ENCODE measurements at regions not wholly inside any gene's neighbourhood (a gene's known extent, or its start where the extent isn't known, plus 50 kb on each side); places are given as distances from the start of the nearest gene placed in this dataset.

DNA sequence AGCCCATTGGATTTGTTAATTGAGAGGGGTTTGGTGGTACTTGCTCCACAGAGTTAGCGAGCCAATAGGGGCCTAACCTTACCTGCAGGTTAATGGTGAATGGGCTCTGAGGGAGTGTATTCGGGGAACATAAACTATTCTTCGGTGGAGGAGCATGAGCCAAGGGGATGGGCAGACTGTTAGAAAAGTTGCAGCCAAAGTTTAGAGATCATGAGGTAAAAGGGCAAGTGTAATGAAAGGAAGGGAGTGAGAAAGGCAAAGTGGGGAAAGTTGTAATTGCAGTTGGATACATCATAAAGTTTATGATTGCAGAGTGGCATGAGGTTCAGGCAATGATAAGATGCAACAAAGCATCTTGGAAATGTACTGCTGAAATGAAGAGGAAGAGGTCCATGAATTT is 142.1 kb upstream of the TBX18 start:
- TF ChIP-seq, protein P1, sequence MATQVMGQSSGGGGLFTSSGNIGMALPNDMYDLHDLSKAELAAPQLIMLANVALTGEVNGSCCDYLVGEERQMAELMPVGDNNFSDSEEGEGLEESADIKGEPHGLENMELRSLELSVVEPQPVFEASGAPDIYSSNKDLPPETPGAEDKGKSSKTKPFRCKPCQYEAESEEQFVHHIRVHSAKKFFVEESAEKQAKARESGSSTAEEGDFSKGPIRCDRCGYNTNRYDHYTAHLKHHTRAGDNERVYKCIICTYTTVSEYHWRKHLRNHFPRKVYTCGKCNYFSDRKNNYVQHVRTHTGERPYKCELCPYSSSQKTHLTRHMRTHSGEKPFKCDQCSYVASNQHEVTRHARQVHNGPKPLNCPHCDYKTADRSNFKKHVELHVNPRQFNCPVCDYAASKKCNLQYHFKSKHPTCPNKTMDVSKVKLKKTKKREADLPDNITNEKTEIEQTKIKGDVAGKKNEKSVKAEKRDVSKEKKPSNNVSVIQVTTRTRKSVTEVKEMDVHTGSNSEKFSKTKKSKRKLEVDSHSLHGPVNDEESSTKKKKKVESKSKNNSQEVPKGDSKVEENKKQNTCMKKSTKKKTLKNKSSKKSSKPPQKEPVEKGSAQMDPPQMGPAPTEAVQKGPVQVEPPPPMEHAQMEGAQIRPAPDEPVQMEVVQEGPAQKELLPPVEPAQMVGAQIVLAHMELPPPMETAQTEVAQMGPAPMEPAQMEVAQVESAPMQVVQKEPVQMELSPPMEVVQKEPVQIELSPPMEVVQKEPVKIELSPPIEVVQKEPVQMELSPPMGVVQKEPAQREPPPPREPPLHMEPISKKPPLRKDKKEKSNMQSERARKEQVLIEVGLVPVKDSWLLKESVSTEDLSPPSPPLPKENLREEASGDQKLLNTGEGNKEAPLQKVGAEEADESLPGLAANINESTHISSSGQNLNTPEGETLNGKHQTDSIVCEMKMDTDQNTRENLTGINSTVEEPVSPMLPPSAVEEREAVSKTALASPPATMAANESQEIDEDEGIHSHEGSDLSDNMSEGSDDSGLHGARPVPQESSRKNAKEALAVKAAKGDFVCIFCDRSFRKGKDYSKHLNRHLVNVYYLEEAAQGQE (IDR thresholded peaks at IDR 0.05; ENCODE audit: low read depth) = no peak
- TF ChIP-seq CEBPB (IDR thresholded peaks at IDR 0.05) = no peak
- TF ChIP-seq FOXM1 (IDR thresholded peaks at IDR 0.05; ENCODE audit: borderline replicate concordance, low read depth) = no peak
- no peak for TF ChIP-seq RAD21 (IDR thresholded peaks at IDR 0.05; ENCODE audit: low read depth)
- no peak for TF ChIP-seq ZBTB7A (IDR thresholded peaks at IDR 0.05; ENCODE audit: low read depth)
- TF ChIP-seq, protein P2, sequence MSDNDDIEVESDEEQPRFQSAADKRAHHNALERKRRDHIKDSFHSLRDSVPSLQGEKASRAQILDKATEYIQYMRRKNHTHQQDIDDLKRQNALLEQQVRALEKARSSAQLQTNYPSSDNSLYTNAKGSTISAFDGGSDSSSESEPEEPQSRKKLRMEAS (IDR thresholded peaks at IDR 0.05) = no peak
- no peak for TF ChIP-seq EGR1 (IDR thresholded peaks at IDR 0.05)
- no peak for TF ChIP-seq CREB1 (IDR thresholded peaks at IDR 0.05; ENCODE audit: low read depth)
- no peak for TF ChIP-seq YY1 (IDR thresholded peaks at IDR 0.05; ENCODE audit: low read depth)
- TF ChIP-seq TAF1 (IDR thresholded peaks at IDR 0.05; ENCODE audit: low read depth) = no peak
- no peak for TF ChIP-seq TCF12 (IDR thresholded peaks at IDR 0.05; ENCODE audit: low read depth)
- no peak for TF ChIP-seq EP300 (IDR thresholded peaks at IDR 0.05; ENCODE audit: borderline replicate concordance)
- TF ChIP-seq, protein P3, sequence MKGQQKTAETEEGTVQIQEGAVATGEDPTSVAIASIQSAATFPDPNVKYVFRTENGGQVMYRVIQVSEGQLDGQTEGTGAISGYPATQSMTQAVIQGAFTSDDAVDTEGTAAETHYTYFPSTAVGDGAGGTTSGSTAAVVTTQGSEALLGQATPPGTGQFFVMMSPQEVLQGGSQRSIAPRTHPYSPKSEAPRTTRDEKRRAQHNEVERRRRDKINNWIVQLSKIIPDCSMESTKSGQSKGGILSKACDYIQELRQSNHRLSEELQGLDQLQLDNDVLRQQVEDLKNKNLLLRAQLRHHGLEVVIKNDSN (IDR thresholded peaks at IDR 0.05) = no peak
- no peak for TF ChIP-seq TEAD4 (IDR thresholded peaks at IDR 0.05)
- no peak for TF ChIP-seq NFIC (IDR thresholded peaks at IDR 0.05)

DNA sequence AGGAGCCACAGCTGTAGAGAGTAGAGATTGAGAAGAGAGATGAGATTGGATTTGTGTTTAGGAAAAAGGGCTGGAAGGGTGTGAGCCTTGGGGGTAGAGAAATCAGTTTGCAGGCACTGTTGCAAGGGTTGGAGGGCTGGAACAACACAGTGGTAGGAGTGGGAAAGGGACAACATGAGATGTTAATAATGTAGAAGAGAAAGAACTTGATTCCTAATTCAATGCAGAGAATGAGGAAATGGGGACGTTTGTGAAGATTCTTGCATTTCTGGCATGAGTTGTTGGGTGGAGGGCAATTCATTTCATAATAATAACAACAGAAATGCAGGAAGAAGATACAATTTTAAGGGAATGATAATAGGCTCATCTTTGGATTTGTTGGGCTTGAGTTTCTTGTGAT is 141.4 kb upstream of the TBX18 start:
- TF ChIP-seq, protein P3 (IDR thresholded peaks at IDR 0.05) = no peak
- TF ChIP-seq EGR1 (IDR thresholded peaks at IDR 0.05) (no peak), TCF12 (IDR thresholded peaks at IDR 0.05; ENCODE audit: low read depth) (no peak), NFIC (IDR thresholded peaks at IDR 0.05) (no peak), TEAD4 (IDR thresholded peaks at IDR 0.05) (no peak), RAD21 (IDR thresholded peaks at IDR 0.05; ENCODE audit: low read depth) (no peak), CREB1 (IDR thresholded peaks at IDR 0.05; ENCODE audit: low read depth) (no peak), ZBTB7A (IDR thresholded peaks at IDR 0.05; ENCODE audit: low read depth) (no peak), YY1 (IDR thresholded peaks at IDR 0.05; ENCODE audit: low read depth) (no peak), EP300 (IDR thresholded peaks at IDR 0.05; ENCODE audit: borderline replicate concordance) (no peak), TAF1 (IDR thresholded peaks at IDR 0.05; ENCODE audit: low read depth) (no peak), CEBPB (IDR thresholded peaks at IDR 0.05) (no peak), FOXM1 (IDR thresholded peaks at IDR 0.05; ENCODE audit: borderline replicate concordance, low read depth) (no peak)
- TF ChIP-seq, protein P2 (IDR thresholded peaks at IDR 0.05) = no peak
- TF ChIP-seq, protein P1 (IDR thresholded peaks at IDR 0.05; ENCODE audit: low read depth) = no peak

DNA sequence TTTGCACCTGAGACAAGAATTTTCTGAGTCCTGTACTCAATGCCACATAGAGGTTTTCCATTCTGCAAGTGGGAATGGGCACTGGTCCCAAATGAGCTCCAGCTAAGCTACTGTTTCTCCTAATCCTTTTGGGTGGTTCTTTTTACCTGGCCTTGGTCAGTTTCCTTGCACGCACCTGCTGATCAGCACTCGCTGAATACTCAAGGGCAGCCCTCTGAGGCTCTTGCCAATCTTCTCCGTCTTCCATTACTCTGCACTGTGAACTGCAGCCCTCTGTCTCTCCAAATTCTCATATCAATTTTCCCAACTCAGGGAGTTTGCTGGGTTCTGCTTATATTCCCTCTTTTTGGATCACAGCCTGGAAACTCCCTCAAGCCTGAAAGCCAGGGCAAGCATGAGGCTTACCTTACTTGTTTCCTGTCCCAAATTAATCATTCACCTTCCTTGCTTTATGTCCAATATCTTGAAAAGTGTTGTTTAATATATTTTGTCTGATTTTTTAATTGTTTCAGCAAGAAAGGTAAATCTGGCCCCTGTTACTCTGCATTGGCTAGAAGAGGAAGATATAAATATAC is 138.0 kb upstream of the TBX18 start:
- TF ChIP-seq CEBPB (IDR thresholded peaks at IDR 0.05) = no peak
- no peak for TF ChIP-seq EP300 (IDR thresholded peaks at IDR 0.05; ENCODE audit: borderline replicate concordance)
- no peak for TF ChIP-seq FOXM1 (IDR thresholded peaks at IDR 0.05; ENCODE audit: borderline replicate concordance, low read depth)
- TF ChIP-seq RAD21 (IDR thresholded peaks at IDR 0.05; ENCODE audit: low read depth) = no peak
- no peak for TF ChIP-seq YY1 (IDR thresholded peaks at IDR 0.05; ENCODE audit: low read depth)
- no peak for TF ChIP-seq TAF1 (IDR thresholded peaks at IDR 0.05; ENCODE audit: low read depth)
- TF ChIP-seq TCF12 (IDR thresholded peaks at IDR 0.05; ENCODE audit: low read depth) = no peak
- TF ChIP-seq NFIC (IDR thresholded peaks at IDR 0.05) = no peak
- TF ChIP-seq, protein P2 (IDR thresholded peaks at IDR 0.05) = no peak
- TF ChIP-seq TEAD4 (IDR thresholded peaks at IDR 0.05) = no peak
- TF ChIP-seq EGR1 (IDR thresholded peaks at IDR 0.05) = no peak
- TF ChIP-seq, protein P3 (IDR thresholded peaks at IDR 0.05) = no peak
- TF ChIP-seq, protein P1 (IDR thresholded peaks at IDR 0.05; ENCODE audit: low read depth) = no peak
- no peak for TF ChIP-seq CREB1 (IDR thresholded peaks at IDR 0.05; ENCODE audit: low read depth)

Data from Ishikawa (cell line).